Cardiac septum (tissue), 1 donor: ENCODE measurements at regions not wholly inside any gene's neighbourhood (a gene's known extent, or its start where the extent isn't known, plus 50 kb on each side); places are given as distances from the start of the nearest gene placed in this dataset.

Experiments used
- DNase-seq: peaks from one replicate; pipeline ENCODE4 v3.0.0-alpha.2; 2020; ENCODE audit warnings: low spot score
- intact Hi-C: fragments of 100-400 bp; cut with DNase I; formaldehyde crosslinking; loops from one replicate; pipeline ENCODE4 v1.14.0; 2022
- donor health status: DM: no; HTN: no; CAD: no.

DNA sequence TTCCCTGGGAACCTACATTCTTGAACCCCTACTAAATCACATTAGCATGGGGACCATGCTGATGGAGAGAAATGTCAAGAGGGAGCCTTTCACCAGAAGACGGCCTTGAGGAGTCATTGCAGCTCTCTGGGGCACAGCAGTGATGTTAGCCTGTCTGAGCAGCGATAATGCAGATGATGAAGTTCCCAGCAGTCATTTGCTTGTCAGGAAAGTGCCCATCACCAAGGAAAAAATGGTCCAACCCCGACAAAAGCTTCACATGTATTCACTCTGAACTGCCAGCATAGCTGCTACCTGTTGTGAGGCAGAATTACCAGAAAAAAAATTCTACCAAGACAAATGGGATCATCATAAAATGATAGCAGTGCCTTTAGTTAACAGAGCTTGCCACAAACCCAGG is 238.4 kb upstream of the UMPS start:
- no peak for DNase-seq
- intact Hi-C loops: loop anchor here (5.0 kb wide), 1 partner anchor 60 kb away; no protein-coding TSS in a partner anchor

GRCh38 chr3:124492824-124493223 is 237.4 kb upstream of the UMPS start:
- intact Hi-C loops: loop anchor here (5.0 kb wide), 1 partner anchor 59 kb away; no protein-coding TSS in a partner anchor
- DNase-seq: no peak

- DNase-seq: no peak
- intact Hi-C loops: no loop called here
Observed at GRCh38 chr3:124496061-124496460, 234.2 kb upstream of the UMPS start.

GRCh38 chr3:124497487-124497886 is 232.8 kb upstream of the UMPS start:
- intact Hi-C loops: no loop called here
- DNase-seq: no peak

GRCh38 chr3:124498891-124499290 is 231.4 kb upstream of the UMPS start:
- DNase-seq: no peak
- intact Hi-C loops: no loop called here

DNA sequence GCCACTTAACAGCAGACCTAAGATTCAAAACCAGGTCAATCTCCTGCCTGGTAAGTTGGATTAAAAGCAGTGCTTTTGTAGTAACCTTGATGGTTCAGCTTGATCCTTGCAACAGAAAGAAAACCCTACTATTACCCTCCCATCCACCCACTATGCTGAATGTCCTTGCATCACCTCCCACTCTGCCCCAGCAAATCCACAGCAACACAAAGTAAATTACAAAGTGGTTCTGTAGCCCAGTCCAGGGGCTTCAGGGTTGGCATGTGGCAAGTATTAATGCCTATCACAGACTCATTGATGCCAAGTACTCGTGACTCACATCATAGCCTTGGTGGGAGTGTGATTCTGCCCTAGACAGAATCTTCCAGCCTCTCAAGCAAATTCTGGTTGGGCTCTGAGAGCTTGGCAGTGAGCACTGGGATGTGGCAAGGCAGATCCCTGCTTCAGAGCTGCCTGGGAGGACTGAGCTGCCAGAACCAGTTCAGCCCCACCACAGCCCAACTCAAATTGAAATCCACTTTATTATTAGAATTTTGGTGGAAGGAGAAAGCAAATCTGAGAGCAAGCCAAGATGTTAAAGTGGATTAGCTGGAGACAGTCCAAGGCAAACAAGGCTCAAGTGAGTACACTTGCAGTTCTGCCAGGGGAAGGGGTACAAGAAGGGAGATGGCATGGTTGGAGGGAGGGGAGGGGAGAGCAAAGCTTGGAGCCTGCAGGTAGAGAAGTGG is 225.8 kb upstream of the UMPS start:
- DNase-seq: no peak
- intact Hi-C loops: no loop called here

GRCh38 chr3:124509884-124510283 is 220.4 kb upstream of the UMPS start:
- no peak for DNase-seq
- intact Hi-C loops: no loop called here

DNA sequence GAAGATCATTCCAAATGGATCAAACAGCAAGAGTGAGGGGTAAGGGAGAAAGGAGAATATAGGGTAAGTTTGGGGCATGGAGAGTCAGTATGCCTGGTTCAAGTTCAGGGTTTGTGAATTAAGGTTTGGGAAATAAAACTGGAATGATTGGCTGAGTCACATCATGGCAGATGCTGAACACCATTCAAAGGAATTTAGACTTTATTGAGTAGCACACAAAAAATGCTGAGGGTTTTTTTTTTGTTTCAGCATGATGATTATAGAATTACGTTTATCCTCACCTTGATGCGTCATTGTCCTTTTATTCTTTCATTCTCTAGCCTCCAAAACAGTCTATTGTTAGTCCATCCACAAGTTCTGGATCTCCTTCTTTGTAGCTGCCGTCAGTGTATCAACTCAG is 220.0 kb upstream of the UMPS start:
- no peak for DNase-seq
- intact Hi-C loops: no loop called here

GRCh38 chr3:124512881-124513609 is 217.2 kb upstream of the UMPS start:
- intact Hi-C loops: no loop called here
- no peak for DNase-seq

GRCh38 chr3:124513610-124513997 is 216.6 kb upstream of the UMPS start:
- no peak for DNase-seq
- intact Hi-C loops: no loop called here

- no peak for DNase-seq
- intact Hi-C loops: no loop called here
Observed at GRCh38 chr3:124514683-124515082, 215.6 kb upstream of the UMPS start.

- DNase-seq: no peak
- intact Hi-C loops: no loop called here
Observed at GRCh38 chr3:124516333-124516732, 213.9 kb upstream of the UMPS start.

- intact Hi-C loops: no loop called here
- DNase-seq: no peak
Observed at GRCh38 chr3:124517306-124517705, 212.9 kb upstream of the UMPS start.

DNA sequence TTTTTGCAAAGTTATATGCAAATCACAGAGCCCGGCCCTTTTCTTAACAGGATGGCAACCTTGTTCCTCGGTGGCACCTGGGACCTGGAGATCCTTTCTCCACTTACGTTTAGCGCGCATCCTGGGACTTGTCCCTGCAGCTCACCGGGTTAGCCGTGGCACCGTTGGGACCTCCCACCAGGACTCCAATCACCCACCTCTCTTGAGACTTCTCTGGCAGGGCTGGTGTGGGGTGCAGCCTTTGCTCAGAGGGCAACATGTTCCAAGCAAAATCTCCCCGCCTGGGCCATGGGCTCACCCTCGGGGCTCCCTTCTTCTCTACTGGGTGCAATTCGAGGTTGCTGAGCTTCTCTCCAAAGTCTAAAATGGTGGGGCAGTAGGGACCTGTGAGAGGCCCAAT is 211.9 kb upstream of the UMPS start:
- no peak for DNase-seq
- intact Hi-C loops: no loop called here

- no peak for DNase-seq
- intact Hi-C loops: no loop called here
Observed at GRCh38 chr3:124519591-124520194, 210.6 kb upstream of the UMPS start.

GRCh38 chr3:124520970-124521369 is 209.3 kb upstream of the UMPS start:
- no peak for DNase-seq
- intact Hi-C loops: no loop called here

DNA sequence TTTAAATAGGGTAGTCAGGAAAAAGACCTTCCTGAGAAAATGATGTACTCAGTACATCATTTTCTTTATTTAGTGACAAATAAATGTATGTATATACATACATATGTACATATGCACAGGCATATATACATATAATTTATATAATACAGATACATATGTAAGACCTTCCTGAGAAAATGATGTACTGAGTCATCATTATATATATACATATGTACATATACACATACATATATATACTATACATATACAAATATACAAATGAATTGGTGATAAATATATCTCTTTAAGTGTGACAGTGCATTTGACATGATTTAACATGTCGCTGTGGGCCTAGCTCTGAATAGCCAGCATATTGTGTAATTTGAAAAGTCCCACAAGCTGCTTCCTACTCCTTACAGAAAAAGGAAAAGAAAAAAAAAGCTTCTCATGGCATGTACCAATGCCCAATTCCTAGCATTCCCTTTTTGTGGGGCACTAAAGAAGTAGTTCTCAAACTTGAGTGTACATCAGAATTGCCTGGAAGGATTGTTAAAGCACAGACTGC is 208.1 kb upstream of the UMPS start:
- intact Hi-C loops: no loop called here
- DNase-seq: no peak

GRCh38 chr3:124526601-124527000 is 203.7 kb upstream of the UMPS start:
- no peak for DNase-seq
- intact Hi-C loops: no loop called here

- DNase-seq: no peak
- intact Hi-C loops: no loop called here
Observed at GRCh38 chr3:124529826-124530571, 200.3 kb upstream of the UMPS start.

GRCh38 chr3:124530916-124531315 is 199.3 kb upstream of the UMPS start:
- intact Hi-C loops: no loop called here
- DNase-seq: no peak
